ENCODE measurements at regions not wholly inside any gene's neighbourhood (a gene's known extent, or its start where the extent isn't known, plus 50 kb on each side); places are given as distances from the start of the nearest gene placed in this dataset.

GRCh38 chr10:83929399-83929798 lies 209.9 kb upstream of the GHITM start:
- TF ChIP-seq CTCF (IDR thresholded peaks at IDR 0.05) (no peak), POLR2A (IDR thresholded peaks at IDR 0.05) (no peak)
